HepG2 (cell line): ENCODE measurements at regions not wholly inside any gene's neighbourhood (a gene's known extent, or its start where the extent isn't known, plus 50 kb on each side); places are given as distances from the start of the nearest gene placed in this dataset.

Experiments
- ATAC-seq: fragments of 200-7000 bp; cut with Tn5 transposase; 3 replicates; pipeline ENCODE4 v1.9.1; 2020; ENCODE audit warnings: mild to moderate bottlenecking, moderate library complexity
- BruUV-seq: library from RNA; stranded (reverse); fragments of 400-500 nt; replicated peaks from 2 replicates; lab custom pipeline; 2021; lab: Mats Ljungman, UMichigan
- CTCF ChIA-PET: fragments of 300-600 bp; formaldehyde crosslinking; extraction: SDS; loops from one replicate; lab custom pipeline; 2021; ENCODE audit warnings: low total read pairs, inconsistent platforms, low intra/inter-chr PET ratio; lab: Yijun Ruan, JAX
- POLR2A ChIA-PET: fragments of 350-600 bp; sonication (Branson Sonifier 250); formaldehyde crosslinking; loops from one replicate; lab custom pipeline; 2020; ENCODE audit warnings: antibody characterized with exemption, inconsistent platforms; lab: Yijun Ruan, JAX
- DNase-seq: peaks from one replicate; pipeline ENCODE4 v3.0.0-alpha.2; 2015; ENCODE audit warnings: low spot score
- FAIRE-seq: peaks from 3 replicates; lab custom pipeline; 2011; peaks lifted over from hg19 to GRCh38; lab: Jason Lieb, UNC
- H2AFZ ChIP-seq: one replicate; pipeline ENCODE4 v1.6.1; 2011; ENCODE audit warnings: low read length, inconsistent platforms
- H3K27ac ChIP-seq: fragments of 300-600 bp; 3 replicates; pipeline ENCODE4 v1.8.0; 2011; ENCODE audit warnings: mixed run types, mild to moderate bottlenecking, mixed read lengths, low read length, inconsistent platforms; ENCODE audit not compliant: insufficient read depth; ENCODE audit errors: extremely low read length
- H3K27me3 ChIP-seq, 2 experiments: fragments of 200-600 bp in 1 of 2; 2 replicates in 1 of 2; 3 replicates in 1 of 2; pipeline versions ENCODE4 v1.6.0 to v1.8.0; 2011; ENCODE audit warnings: low read length in 2 of 2, mild to moderate bottlenecking in 2 of 2, moderate library complexity in 2 of 2, inconsistent platforms in 1 of 2; ENCODE audit not compliant: insufficient read depth in 2 of 2, control insufficient read depth in 1 of 2
- H3K36me3 ChIP-seq, 2 experiments: fragments of 200-600 bp in 1 of 2; replicated peaks in 1 of 2; 2 replicates in 1 of 2; 3 replicates in 1 of 2; pipeline versions ENCODE4 v1.5.1 to v1.8.0; 2011; ENCODE audit warnings: low read length in 2 of 2, inconsistent platforms in 1 of 2; ENCODE audit not compliant: insufficient read depth in 2 of 2, control insufficient read depth in 1 of 2
- H3K4me1 ChIP-seq: 2 replicates; pipeline ENCODE4 v1.5.1; 2012; ENCODE audit warnings: low read length, inconsistent platforms; ENCODE audit not compliant: insufficient read depth
- H3K4me2 ChIP-seq: 2 replicates; pipeline ENCODE4 v1.6.0; 2011; ENCODE audit warnings: low read depth, low read length, inconsistent platforms
- H3K4me3 ChIP-seq, 3 experiments: fragments of 200-600 bp in 1 of 3; sonication (generic), shearing (Covaris generic) in 1 of 3; replicated peaks in 1 of 3; 2 replicates each; pipeline ENCODE4 v1.5.1; 2011 to 2016; ENCODE audit warnings: low read length in 3 of 3, inconsistent platforms in 2 of 3, low read depth in 2 of 3, mild to moderate bottlenecking in 2 of 3, control low read depth in 1 of 3, mixed read lengths in 1 of 3; ENCODE audit not compliant: insufficient read depth in 1 of 3
- H3K79me2 ChIP-seq: one replicate; pipeline ENCODE4 v1.6.1; 2011; ENCODE audit warnings: low read length, inconsistent platforms; ENCODE audit not compliant: insufficient read depth
- H3K9ac ChIP-seq: 2 replicates; pipeline ENCODE4 v1.6.0; 2011; ENCODE audit warnings: mild to moderate bottlenecking, low read depth, low read length, inconsistent platforms; ENCODE audit not compliant: insufficient read depth
- H3K9me3 ChIP-seq: 2 replicates; pipeline ENCODE4 v1.5.1; 2012; ENCODE audit warnings: mild to moderate bottlenecking, low read length
- H4K20me1 ChIP-seq: 2 replicates; pipeline ENCODE4 v1.6.0; 2011; ENCODE audit warnings: inconsistent platforms, mild to moderate bottlenecking, low read length, moderate library complexity; ENCODE audit not compliant: insufficient read depth
- AGO1 ChIP-seq: fragments of 200-400 bp; formaldehyde crosslinking; IDR thresholded peaks from 2 replicates; pipeline ENCODE4 v1.6.1; 2017; ENCODE audit warnings: mild to moderate bottlenecking, low read depth, low read length, moderate library complexity; ENCODE audit not compliant: poor library complexity, severe bottlenecking
- GATAD1 ChIP-seq: IDR thresholded peaks from 2 replicates; pipeline ENCODE4 v1.6.1; 2016; ENCODE audit warnings: missing genetic modification reagents, missing compliant biosample characterization
- KDM6A ChIP-seq: IDR thresholded peaks from 2 replicates; pipeline ENCODE4 v1.6.1; 2016; ENCODE audit warnings: low read depth
- RXRA ChIP-seq: sonication (generic); formaldehyde crosslinking; IDR thresholded peaks from 2 replicates; pipeline ENCODE4 v1.5.1; 2020; ENCODE audit warnings: missing genetic modification reagents
- WIZ ChIP-seq: sonication (generic); formaldehyde crosslinking; IDR thresholded peaks from 2 replicates; pipeline ENCODE4 v1.5.1; 2020; ENCODE audit warnings: mild to moderate bottlenecking, missing genetic modification reagents
- ZNF558 ChIP-seq: sonication (generic); formaldehyde crosslinking; IDR thresholded peaks from 2 replicates; pipeline ENCODE4 v1.9.0; 2022; ENCODE audit warnings: mild to moderate bottlenecking, missing genetic modification reagents, borderline replicate concordance
- ZNF768 ChIP-seq: sonication (generic); formaldehyde crosslinking; IDR thresholded peaks from 2 replicates; pipeline ENCODE4 v1.4.0; 2020; ENCODE audit warnings: missing genetic modification reagents
- WGBS: methylation state at CpG from one replicate; pipeline ENCODE4 v1.1.6; 2017; ENCODE audit warnings: low lambda C conversion rate; 5-methylcytosine and 5-hydroxymethylcytosine counted together
- in situ Hi-C: cut with HindIII; loops from 2 replicates; pipeline ENCODE4 v1.10.0; 2017; ENCODE audit warnings: low pct_unique_long_range_greater_than_20kb; ENCODE audit not compliant: extremely low pct_ligation_motif_present
- intact Hi-C: fragments of 100-400 bp; cut with micrococcal nuclease; formaldehyde crosslinking; loops from one replicate; pipeline ENCODE4 v1.10.0; 2022; ENCODE audit not compliant: unreplicated experiment
- TF ChIP-seq, protein P1 (sequence below): sonication (generic); formaldehyde crosslinking; IDR thresholded peaks from 2 replicates; pipeline ENCODE4 v1.5.0; 2020; ENCODE audit warnings: missing genetic modification reagents, mild to moderate bottlenecking, borderline replicate concordance
- TF ChIP-seq, protein P2 (sequence below): sonication (generic); formaldehyde crosslinking; conservative IDR thresholded peaks from 2 replicates; pipeline ENCODE4 v1.4.0; 2020; ENCODE audit warnings: missing genetic modification reagents

DNA sequence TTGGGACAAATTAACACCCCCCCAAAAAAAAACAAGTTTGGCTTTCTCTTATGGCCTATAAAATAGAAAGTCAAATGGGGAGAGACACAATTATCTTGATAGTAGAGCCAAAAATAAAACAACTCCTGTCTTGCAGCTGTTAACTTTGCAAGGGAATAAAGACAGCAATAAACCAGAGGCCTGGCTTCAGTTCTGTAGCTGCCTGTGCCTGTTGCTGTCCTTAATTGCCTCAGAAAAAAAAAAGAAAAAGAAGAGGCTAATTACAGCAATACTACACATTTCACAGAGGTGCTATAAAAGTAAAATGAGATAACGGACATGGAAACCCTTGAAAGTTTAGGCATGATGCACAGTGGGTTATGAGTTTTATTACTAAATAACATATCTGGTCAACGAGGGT, 170.7 kb upstream of the IRX1 start:
- Histone ChIP-seq H3K4me2 (no peak overlapping the region), H2AFZ (no peak overlapping the region), H3K4me1 (no peaks in the 10 kb centered on the region), H3K27ac (no peak overlapping the region), H3K79me2 (no peaks in the 10 kb centered on the region), H3K4me3 (no peak overlapping the region), H4K20me1 (no peaks in the 10 kb centered on the region), H3K36me3 (no peaks in the 10 kb centered on the region), H3K9ac (no peak overlapping the region), H3K27me3 (no peaks in the 10 kb centered on the region), H3K9me3 (peaks cover 4% of the 10 kb centered on the region; the same call in 1 of the 2 replicates)
- no TSS peak for BruUV-seq
- FAIRE-seq, result no peak
- no peak for TF ChIP-seq RXRA
- TF ChIP-seq, protein P1, sequence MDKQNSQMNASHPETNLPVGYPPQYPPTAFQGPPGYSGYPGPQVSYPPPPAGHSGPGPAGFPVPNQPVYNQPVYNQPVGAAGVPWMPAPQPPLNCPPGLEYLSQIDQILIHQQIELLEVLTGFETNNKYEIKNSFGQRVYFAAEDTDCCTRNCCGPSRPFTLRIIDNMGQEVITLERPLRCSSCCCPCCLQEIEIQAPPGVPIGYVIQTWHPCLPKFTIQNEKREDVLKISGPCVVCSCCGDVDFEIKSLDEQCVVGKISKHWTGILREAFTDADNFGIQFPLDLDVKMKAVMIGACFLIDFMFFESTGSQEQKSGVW (CRISPR knock-in tag), result no peak
- no peak for TF ChIP-seq ZNF768 (CRISPR knock-in tag)
- no peak for TF ChIP-seq WIZ
- no peak for TF ChIP-seq AGO1
- no peak for TF ChIP-seq ZNF558 (CRISPR knock-in tag)
- no peak for TF ChIP-seq GATAD1 (CRISPR knock-in tag)
- TF ChIP-seq KDM6A, result no peak
- TF ChIP-seq, protein P2, sequence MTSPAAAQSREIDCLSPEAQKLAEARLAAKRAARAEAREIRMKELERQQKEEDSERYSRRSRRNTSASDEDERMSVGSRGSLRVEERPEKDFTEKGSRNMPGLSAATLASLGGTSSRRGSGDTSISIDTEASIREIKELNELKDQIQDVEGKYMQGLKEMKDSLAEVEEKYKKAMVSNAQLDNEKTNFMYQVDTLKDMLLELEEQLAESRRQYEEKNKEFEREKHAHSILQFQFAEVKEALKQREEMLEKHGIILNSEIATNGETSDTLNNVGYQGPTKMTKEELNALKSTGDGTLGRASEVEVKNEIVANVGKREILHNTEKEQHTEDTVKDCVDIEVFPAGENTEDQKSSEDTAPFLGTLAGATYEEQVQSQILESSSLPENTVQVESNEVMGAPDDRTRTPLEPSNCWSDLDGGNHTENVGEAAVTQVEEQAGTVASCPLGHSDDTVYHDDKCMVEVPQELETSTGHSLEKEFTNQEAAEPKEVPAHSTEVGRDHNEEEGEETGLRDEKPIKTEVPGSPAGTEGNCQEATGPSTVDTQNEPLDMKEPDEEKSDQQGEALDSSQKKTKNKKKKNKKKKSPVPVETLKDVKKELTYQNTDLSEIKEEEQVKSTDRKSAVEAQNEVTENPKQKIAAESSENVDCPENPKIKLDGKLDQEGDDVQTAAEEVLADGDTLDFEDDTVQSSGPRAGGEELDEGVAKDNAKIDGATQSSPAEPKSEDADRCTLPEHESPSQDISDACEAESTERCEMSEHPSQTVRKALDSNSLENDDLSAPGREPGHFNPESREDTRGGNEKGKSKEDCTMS (CRISPR knock-in tag), result no peak
- intact Hi-C loops (no loop called here), in situ Hi-C loops (no loop called here)
- ATAC-seq, result no peak
- ChIA-PET POLR2A (no interaction called here), CTCF (no interaction called here)
- no peak for DNase-seq
- 9% methylated on average over 2 of the region's 2 CpGs for WGBS
